NCI-H748 (cell line): ENCODE measurements at regions not wholly inside any gene's neighbourhood (a gene's known extent, or its start where the extent isn't known, plus 50 kb on each side); places are given as distances from the start of the nearest gene placed in this dataset.

Source experiments
- DNase-seq: peaks from one replicate; lab custom pipeline; 2025; ENCODE audit not compliant: unreplicated experiment; lab: John Stamatoyannopoulos, UW

- no peak for DNase-seq
Observed at GRCh38 chr14:42322531-42323284, 716.0 kb downstream of the LRFN5 start.

GRCh38 chr14:42319996-42320395 is 713.3 kb downstream of the LRFN5 start:
- DNase-seq = no peak

DNA sequence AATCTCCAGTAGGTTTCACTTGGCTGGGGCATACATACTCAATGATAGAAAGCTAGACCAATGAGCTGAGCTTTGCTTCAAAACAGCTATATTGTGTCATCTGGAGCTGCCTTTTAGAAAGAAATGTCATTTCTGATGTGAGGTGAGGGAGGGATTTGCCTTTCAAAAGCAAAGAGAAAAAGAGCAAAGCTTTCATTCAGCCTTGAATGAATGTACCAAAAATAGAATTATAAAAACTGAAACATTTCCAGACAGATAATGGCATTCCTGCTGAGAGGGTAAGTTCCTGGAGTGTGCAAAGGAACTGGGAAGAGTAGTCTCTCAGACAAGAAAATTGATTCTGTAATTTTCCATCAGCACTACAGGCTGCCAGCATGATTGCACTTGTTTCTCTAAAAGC is 710.0 kb downstream of the LRFN5 start:
- DNase-seq = peak; percentile 41

DNA sequence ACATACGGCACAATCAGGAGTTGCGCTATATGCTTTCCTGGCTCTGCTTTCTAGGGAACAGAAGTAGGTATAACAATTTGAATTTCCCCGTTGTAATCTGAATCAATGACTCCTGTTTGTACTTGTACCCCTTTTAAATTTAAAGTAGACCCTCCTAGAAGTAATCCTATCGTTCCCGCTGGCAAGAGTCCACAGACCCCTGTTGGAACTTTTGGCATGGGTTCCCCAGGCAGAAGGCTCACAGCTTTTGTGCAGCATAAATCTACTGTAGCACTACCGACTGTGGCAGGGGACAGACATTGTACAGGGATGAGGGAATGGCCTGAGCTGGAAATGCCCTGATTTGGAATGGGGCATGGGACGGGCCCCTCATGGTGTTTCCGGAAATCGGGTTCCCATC is 705.2 kb downstream of the LRFN5 start:
- no peak for DNase-seq

DNA sequence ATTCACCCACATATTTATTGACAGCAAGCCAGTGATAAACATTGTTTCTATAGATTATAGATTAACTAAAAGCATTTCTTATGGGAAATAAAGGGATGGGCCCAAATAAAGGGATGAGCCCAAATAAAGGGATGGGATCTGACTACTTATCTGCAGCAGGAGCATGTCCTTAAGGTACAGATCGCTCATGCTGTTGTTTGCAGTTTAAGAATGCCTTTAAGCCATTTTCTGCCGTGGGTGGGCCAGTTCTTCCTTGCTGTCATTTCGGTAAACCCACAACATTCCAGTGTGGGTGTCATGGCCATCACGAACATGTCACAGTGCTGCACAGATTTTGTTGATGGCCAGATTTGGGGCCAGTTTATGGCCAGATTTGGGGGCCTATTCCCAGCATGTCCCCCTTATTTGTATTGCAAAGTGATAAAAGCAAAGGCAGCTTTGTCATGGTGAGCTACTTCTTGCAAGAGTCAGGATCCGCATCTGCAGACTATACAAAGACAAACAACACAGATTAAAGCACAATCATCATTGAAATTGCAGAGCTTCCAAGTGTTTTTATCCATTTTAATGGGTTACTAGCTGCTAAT is 700.7 kb downstream of the LRFN5 start:
- DNase-seq = no peak

- no peak for DNase-seq
Observed at GRCh38 chr14:42299692-42300091, 693.0 kb downstream of the LRFN5 start.

GRCh38 chr14:42293180-42293579 is 686.5 kb downstream of the LRFN5 start:
- DNase-seq = no peak

GRCh38 chr14:42277840-42278239 is 671.2 kb downstream of the LRFN5 start:
- DNase-seq = no peak

DNA sequence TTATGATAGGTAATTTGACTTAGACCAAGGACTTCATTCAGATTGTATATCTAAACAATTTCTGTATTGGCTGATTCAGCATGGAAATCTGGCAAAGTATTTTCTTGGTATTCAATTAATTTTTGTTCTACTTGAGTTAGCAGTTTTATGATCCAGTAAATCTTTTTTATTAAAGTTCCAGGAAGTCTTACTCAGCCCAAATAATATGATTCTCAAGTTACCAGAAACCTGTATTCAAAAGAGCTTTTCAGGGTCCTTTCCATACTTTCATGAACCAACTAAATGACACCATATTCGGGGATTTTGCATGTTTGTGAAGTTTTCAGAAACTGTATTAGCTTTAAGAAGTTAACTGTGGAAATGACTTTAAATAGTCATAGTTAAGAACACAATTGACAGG is 662.6 kb downstream of the LRFN5 start:
- DNase-seq = no peak

GRCh38 chr14:42248131-42248530 is 641.5 kb downstream of the LRFN5 start:
- DNase-seq = no peak

DNA sequence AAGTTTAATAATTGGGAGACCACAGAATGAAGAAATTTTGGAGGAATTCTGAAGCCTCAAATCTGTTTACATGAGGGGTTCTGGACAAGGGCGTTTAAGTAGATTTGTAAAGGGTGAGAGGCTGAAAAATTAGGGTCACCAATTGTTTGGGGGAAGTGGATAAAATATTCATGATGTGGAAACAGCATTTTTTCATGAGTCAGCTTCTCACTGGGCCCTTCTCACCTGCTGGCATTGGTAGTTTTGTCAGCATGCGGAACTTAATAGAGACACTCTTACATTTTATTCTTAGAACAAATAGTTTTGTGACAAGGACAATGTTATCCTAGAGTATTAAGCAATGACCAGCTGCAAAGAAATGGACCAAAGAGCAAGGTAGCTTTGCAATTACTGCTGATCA is 634.4 kb downstream of the LRFN5 start:
- no peak for DNase-seq

DNA sequence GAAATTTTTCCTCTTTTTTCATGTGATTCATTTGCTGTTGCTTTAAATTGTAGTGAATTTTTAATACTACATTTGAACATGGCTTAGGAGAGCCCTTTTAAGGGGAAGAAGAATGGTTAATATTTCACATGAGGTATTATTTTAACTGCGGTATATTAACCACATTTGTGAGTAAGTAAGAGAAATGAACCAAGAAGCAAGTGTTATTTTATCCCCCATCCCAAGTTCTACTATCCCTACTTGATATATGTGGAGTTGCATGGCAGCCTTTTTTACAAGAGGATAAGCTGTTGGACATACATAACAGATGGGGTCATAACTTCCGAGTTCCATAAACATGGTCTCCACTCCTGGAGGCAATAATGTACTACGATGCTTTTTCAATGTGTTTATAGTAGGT is 623.3 kb downstream of the LRFN5 start:
- no peak for DNase-seq

DNA sequence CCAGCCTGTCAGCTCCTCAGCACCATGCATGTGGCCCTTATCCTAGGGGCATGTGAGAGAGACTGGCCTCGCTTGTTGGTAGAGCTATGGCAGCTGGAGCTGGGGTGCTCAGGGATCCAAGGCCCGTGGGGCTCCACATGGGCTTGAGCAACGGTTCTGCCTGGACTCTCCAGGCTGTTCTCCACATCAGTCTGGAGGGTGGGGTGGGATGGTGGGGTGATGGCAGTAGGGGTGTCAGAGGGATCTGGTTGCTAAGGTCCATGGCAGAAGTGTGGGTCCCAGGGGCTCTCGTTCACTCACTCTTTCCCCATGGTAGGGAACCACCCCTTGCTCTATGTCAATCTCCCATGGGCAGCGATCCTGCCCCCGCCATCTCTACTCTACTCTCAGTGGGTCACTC is 622.6 kb downstream of the LRFN5 start:
- DNase-seq = no peak

DNA sequence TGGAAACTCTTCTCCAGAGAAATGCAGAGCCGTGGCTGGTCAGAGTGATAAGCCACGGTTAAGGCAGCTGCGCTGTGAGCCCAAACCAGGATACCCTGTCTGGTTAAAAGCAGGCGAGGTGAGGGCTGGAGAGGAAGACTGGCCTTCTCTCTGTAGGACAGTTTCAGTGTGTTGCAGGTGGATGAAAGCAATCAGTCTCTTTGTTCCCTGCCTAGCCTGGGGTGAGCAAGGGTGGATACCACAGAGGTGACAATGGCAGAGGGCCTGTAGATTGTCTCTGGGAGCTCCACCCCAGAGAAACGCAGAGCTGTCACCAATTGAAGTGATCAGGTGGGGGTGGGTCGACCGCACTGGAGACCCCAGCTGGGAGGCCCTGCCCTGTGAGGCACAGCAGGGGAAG is 621.9 kb downstream of the LRFN5 start:
- DNase-seq = no peak

GRCh38 chr14:42224053-42224888 is 617.6 kb downstream of the LRFN5 start:
- peak; percentile 78 for DNase-seq

DNA sequence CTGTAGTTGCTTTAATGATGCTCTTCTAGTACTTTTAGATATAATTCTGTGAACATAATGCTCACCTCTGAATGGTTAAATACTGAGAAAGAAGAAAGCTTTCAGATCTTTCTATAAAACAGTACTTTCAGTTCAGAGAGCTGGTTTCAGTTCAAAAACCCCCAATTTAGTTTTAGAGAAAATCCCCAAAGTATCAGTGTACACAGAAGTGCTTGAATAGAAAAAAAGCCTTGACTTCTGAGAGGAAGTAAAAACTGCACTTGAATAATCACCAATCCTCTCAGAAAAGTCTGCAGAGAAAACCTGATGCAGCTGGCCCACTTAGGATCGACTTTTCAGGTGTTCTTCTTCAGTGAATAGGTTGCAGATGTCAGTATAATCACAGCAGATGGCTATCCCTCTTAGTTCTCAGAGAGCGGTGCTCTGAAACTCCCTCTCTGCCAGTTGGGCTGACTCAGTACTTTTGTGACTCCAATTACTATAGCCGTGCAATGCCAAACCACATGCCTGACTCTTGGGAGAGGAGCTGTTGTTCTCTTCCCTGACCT is 616.3 kb downstream of the LRFN5 start:
- DNase-seq = peak; percentile 73

DNA sequence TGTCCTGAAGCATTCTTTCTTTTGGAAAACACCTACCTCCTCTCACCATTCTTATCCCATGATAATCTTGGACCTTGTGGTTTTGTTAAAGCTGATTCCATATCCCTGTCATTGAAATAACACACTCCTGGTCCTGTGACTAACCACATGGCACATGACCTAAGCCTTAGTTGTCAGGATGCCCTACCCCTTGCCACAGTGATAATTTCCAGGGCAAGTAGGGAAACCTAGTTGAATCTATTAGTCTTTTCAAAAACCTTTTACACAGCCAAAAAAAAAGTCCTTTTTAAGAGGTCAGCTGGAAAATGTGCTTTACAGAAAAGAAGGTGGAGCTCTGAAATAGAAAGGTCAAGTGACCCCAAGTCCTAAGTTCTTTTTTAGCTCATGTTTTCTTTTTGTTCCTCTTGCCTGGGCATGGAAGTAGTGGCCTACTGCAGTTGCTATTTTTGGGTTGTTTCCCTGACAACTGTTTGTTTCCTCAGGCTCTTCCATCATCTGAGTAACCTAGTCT is 608.4 kb downstream of the LRFN5 start:
- DNase-seq = no peak

DNA sequence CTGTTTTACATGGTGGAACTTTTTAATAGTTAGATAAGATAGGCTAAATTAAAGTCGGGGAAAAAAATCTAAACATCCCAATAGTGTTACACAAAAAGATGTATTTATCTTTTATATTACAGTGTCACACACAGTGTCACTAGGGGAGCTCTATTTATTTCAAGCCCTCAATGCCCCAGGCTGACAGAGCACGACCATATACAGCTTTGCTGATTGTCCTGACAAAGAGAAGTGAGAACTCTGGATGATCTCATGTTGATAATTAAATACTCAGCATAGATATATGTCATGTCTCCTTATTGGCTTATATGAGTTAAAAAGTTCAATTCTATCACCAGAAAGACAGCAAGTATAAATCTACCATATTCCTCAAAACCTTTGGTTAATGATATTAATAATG is 594.3 kb downstream of the LRFN5 start:
- DNase-seq = peak; percentile 19

GRCh38 chr14:42198010-42198409 is 591.3 kb downstream of the LRFN5 start:
- no peak for DNase-seq

- peak; percentile 32 for DNase-seq
Observed at GRCh38 chr14:42192738-42193653, 586.3 kb downstream of the LRFN5 start.
